Suprapubic skin (tissue), 3 donors: ENCODE measurements at regions not wholly inside any gene's neighbourhood (a gene's known extent, or its start where the extent isn't known, plus 50 kb on each side); places are given as distances from the start of the nearest gene placed in this dataset.

Source experiments
- CTCF ChIP-seq, 2 donors: fragments of 200-600 bp in 1 of 2; fragments of 450-650 bp in 1 of 2; sonication (generic) in 1 of 2; IDR thresholded peaks; one replicate each; pipeline ENCODE4 v1.5.1; 2016 to 2019; ENCODE audit warnings: antibody characterized with exemption in 2 of 2, mild to moderate bottlenecking in 1 of 2, moderate library complexity in 1 of 2
- POLR2A ChIP-seq, 2 donors: fragments of 450-650 bp; IDR thresholded peaks; one replicate each; pipeline ENCODE4 v1.6.1; 2017; ENCODE audit warnings: antibody characterized with exemption in 2 of 2, mild to moderate bottlenecking in 2 of 2, moderate library complexity in 2 of 2

GRCh38 chr3:163450698-163451097 lies 1627.6 kb downstream of the SI start:
- TF ChIP-seq POLR2A (IDR thresholded peaks at IDR 0.05) (no peak), CTCF (IDR thresholded peaks at IDR 0.05) (no peak)
